G401.6 (cell line): ENCODE measurements at regions not wholly inside any gene's neighbourhood (a gene's known extent, or its start where the extent isn't known, plus 50 kb on each side); places are given as distances from the start of the nearest gene placed in this dataset.

ENCODE experiments used
- FAIRE-seq: peaks from 2 replicates; lab custom pipeline; 2012; peaks lifted over from hg19 to GRCh38; lab: Jason Lieb, UNC

DNA sequence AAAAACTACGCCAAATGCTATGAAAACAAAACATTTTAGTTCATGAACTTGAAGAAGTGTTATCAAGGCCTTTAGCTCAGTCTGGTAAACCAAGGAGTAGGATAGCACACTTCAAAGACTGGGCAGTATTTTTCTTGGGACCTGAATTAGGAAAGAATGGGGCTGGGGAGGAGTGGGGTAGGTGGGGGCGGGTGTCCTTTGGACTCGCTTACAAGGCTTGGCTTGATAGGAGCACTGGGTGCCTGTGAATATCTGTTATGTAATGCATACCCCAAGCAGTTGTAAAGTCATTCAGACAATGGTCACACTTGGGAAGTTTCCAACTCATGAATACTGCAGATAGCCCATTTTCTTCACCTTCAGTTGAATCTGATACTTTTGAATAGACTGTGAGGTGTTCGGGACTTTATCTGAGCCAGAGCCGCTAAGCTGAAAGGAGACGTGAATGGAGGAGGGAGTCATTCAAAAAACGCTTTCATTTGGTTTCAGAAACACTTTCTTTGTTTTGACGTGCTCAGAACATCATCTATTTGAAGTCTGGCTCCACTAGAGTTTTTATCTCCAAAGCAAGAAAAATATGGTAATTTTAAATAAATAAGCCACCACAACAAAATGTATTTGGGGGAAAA, 70.1 kb upstream of the FAM204A start:
- no peak for FAIRE-seq

DNA sequence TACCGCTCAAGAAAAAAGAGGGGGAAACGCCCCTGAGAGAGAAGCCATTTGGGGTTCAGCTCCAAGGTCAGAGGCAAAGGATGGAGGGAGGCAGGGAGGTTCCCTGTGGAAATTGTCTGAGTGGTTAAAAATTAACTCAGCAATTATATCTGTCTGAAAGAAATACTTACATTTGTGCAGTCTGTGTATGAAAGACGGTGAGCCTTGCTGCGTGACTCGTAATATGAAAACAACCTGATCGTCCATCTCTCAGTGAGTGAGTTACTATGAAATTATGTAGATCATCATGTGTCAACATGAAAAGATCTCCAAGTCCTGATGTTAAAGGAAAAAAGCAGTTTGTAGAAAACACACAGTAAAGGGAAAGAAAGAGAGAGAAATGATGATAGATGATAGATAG, 67.2 kb upstream of the FAM204A start:
- FAIRE-seq, result no peak

DNA sequence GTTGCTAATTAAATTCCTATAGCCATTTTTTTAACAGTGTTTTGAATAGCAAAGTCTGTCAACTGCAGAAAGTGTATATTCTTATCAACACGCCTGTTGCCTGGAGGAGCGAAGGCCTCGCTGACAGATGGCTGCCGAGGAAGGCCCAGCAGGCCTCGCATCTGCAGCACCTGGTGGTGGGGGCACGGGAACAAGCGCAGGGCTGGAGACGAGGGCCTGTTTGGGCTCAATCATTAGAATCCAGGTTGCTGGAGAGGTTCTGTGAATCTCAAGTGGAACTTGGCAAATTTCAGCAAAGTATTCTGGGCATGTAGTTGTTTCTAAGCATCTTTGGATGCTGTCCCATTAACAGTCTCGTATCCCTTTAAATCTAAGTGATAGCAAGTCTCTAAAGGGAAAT, 66.1 kb upstream of the FAM204A start:
- no peak for FAIRE-seq

DNA sequence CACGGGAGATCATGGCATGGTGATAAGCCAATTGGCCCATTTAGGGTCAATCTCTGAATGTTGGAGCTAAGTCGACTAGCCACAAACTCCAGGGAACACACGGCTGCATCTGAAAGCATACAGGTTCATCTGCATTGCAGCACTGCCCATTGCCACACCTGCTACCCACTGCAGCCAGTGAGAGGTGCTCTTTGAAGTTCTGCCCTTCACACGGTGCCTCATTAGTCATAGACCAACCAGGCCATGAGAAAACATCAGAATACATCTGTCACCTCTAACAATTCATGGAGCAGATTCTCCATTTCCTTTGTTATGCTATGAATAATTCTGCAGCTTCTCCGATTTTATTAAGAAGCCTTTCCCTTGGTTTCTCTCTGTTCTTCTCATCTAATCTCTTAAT, 65.7 kb upstream of the FAM204A start:
- no peak for FAIRE-seq

DNA sequence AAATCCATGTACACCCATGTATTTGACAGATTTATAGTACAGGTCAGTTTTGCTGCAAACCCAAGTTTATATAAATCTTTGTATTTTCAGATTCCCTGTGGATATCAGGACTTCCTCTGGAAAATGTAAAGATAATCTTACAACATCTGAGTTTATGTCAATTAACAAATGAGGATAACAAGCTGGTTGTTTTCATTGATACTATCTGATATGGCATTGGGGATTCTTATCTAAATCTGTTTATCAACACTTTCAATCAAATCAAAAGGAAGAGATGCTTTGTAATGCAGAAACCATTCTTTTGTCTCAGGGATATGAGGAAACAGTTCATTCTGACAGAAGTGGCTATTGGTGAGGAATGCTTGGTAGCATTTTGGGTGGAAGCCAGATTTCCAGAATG, 64.9 kb upstream of the FAM204A start:
- FAIRE-seq, result no peak

DNA sequence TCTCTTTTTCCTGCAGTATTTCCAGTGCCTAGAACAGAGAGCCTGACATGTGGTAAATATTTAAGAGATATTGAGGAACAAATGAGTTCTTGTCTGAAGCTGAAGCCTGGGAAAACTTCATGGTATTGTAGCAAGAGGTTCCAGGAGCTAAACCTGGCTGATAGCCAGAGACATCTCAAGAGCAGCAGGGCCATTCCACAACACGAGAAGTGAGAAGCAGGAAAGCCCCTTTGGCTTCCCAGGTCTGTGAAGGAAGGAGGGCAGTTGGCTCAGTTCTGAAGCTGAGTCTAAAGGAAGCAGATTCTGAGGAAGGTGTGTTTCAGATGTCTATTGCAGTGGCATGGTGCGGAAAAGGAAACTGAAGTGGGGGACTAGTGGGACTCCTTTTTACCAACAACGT, 63.8 kb upstream of the FAM204A start:
- FAIRE-seq, result no peak

DNA sequence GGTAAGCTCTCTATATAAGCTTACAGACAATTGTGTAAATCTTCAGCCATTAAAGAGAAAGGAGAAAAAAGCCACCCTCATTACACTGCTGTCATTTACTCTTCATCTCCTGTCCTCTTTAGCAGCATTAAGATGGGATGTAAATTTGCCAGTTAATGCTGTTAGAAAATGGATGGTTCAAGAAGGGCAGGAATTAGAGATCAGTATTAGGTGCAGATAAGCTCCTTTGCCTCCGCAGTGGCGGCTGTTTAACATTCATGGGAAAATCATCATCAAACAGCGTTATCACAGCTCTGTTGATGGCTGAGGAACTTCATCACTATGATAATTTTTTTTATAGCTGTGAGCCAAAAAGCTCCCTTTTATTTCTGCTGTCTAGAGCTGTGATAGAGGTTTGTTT, 61.8 kb upstream of the FAM204A start:
- no peak for FAIRE-seq

DNA sequence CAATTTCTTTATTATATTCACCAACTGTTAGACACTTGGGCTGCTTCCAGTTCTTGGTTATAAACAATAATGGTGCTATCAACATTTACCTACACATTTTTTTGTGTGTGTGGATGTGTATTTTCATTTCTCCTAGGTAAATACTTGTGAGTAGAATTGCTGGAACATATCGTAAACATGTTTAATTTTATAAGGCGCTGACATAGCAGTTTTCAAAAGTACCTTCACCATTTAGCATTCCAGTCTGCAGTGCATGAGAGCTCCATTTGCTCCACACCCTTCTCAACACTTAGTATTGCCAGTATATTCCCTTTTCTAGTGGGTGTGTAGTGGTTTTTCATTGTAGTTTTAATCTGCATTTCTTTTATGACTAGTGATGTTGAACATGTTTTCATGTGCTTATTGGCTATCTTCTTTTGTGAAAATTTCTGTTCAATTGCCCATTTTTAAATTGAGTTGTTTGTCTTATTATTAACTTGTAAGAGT, 59.6 kb upstream of the FAM204A start:
- FAIRE-seq, result no peak

DNA sequence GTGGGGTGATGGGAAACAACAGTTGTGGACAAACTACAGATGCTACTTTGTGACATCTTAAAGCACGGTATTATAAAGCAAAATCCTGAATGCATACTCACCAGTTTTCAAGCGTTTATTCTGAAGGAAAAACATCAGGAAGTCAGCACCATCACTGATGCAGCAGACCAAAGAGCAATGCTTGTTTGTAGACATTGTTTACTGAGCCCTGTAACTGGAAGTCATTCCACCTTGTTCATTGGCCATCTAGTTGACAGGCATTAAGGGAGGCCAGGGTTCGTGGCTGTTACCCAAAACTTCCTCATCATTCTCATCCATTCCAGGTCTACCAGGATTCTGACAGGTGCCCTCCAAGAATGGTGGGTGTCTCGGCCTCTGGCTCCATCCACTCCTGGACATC, 55.3 kb upstream of the FAM204A start:
- FAIRE-seq, result no peak

DNA sequence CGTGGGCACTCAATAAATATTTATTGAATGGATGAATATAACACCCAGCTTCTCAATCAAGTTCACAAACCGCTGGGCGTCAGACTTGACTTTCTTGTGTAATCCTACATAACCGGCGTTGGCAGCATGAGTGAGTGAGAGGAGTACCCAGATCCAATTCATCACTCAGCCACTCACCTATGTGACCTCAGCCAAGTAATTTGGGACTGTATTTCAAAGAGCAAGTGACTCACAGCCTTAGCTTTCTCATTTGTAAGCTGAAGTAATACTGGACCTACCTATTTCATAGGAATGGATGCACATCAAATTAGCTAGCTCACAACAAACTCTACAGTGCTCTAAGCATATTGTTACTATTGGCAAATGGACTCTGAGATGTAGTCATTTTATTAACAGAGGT, 53.8 kb upstream of the FAM204A start:
- FAIRE-seq, result no peak

DNA sequence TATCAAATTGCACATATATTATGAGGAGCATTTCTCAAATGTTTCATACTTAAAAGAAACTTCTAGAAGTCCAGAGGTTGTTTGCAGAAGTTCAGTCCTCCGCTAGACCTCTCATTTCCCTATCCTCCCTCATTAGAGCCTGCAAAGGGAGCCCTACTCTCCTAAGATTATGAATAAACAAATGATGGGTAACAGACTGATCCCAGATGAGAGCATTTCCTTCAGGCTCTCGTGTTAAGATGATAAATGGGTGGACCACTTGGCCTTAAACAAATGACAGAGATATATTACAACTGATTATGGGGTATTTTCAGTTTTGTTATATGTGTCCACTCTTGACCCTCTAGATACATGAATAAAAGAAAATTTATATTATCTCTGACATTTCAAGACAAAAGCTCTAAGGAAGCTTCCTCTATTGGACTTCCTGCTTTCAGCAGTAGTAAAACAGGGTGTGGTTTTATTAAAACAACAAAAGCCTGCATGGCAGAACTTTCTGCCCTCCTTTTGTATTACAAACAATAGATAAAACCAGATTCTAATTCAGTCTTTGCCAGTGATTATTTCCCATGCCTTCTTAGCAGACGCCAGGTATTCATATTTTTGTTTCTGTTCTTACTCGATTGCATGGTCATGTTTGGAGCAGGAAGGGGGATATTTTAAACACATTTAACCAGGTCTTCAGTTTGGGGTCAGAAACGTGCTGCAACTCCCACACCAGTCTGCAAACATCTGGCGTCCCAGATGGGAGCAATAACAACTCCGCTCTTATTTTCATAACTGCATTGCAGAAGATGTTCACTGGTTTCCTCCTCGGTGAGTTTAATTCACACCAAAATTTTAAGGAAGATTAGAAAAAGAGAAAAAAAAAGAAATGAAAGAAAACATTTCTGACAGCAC, 52.4 kb upstream of the FAM204A start:
- no peak for FAIRE-seq

DNA sequence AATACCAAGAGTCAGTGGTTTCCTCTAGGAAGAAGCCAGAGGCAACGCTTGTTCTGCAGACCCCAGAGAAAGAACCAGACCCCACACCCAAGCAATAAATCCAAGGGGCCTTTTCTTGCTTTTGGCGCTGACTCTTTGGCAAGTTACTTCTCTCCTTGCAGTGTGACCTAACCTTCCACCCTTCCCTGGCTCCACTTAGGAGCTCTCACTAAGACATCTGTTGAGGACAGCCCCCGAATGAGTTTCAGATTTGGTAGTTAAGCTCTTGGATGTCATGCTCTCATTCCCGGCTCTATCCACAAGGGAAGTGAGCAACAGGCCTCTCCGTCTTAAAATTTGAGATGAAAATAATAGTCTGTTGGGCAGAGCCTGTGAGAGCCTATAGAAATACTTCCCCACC, 50.6 kb upstream of the FAM204A start:
- no peak for FAIRE-seq
